Hypothalamus (tissue), 51 donors: ENCODE measurements at regions not wholly inside any gene's neighbourhood (a gene's known extent, or its start where the extent isn't known, plus 50 kb on each side); places are given as distances from the start of the nearest gene placed in this dataset.
"Not testable (repeated sequence)": the region's sequence is repeated elsewhere in the genome, so short reads cannot be mapped to it uniquely, and the experiment has no call there.

Experiments
- DNase-seq, 51 donors: peaks; one replicate each; lab custom pipeline; 2025; lab: John Stamatoyannopoulos, UW

DNA sequence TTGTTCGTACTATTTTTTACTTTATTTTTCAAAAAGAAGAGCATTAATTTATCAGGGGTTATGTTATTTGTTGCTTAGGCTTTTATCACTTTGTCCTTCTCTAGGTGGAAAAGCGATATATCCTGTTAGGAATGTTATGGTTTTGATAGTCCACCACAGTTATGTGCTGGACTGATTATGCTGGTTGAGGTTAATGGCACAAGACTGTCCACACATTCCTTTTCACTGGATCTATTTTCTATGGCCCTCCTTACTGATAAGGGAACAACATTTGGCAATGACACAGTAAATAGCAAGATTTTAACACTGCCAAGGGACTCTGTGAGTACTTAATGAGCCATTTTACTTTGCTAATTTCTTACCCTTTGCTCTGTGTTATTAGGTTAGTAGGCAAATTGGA lies 1212.3 kb downstream of the NXPH1 start:
- no peak for DNase-seq

GRCh38 chr7:9657257-9657656 lies 1223.8 kb downstream of the NXPH1 start:
- no peak for DNase-seq

GRCh38 chr7:9671979-9672917 lies 1238.8 kb downstream of the NXPH1 start:
- no peak for DNase-seq

DNA sequence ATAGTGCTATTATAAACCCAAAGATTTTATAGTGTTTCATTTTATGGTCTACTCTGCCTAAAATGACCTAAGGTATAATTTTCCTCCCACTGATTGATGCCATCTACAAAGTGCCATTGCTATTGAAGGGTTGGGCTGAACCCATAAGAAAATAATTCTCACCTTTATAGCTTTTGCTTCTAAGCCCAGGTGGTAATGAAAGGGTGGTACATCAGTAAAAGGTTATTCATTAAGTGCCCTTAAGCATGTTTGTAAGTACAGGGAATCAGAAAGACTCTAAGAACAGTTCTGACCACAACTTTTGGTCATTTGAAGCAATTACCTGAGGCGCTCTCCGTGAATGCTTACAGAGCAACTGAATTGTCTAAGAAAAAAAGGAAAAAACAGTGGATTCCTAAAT lies 1247.3 kb downstream of the NXPH1 start:
- no peak for DNase-seq

- DNase-seq: no peak
These were observed 1247.9 kb downstream of the NXPH1 start for GRCh38 chr7:9681284-9681683.

- DNase-seq: no peak
These were observed 1257.9 kb downstream of the NXPH1 start for GRCh38 chr7:9691286-9691685.

- no peak for DNase-seq
These were observed 1265.0 kb downstream of the NXPH1 start for GRCh38 chr7:9698375-9698774.

DNA sequence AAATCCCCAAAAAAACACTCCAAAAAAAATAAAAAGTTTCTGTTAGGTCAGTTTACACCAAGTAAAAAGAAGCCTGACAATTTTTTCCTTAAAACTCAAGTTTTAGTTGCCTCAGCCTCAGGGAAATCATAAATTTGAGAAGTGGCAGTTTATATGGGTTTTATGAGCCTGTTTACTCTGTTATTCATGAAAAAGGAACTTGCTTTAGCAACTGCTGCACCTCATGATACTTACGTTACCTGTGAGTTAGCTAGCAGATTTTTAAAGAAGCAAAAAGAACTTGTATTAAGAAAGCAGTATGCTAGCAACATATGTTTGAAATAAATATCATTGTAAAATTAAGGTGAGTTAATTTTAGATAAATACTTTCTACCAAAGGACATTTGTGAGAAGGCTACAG lies 1264.5 kb upstream of the PHF14 start:
- DNase-seq: no peak

DNA sequence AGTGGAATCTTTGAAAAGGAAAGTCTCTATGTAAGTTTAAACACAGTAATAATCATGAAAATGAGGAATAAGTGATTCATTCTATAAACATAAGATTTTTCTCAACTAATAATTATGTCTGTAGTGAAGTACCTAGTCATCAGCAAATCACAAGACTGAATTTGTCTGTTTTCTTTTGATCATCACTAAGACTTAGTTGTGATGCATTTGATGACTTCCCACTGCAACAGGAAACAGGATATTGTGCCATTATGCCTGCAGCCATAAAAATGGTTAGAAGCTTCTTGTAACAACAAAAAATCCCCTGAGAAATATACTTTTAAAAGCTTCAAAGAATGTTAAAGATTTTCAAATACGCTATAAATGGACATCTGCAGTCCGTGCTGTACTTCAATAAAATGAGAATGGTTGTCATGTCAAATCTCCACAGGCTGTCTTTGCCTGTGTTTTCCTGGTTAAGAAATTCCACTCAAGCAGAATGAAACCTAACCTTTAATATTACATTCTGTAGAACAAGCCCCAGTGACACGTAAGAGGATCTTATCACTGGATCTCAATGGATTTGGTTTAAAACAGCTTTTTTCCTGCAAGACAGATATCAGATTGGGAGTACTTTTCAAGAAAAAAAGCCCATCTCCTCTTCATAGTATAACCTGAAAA lies 1262.3 kb upstream of the PHF14 start:
- DNase-seq: no peak

- DNase-seq: peak in 1 of 51 donors; percentile 5
These were observed 1255.5 kb upstream of the PHF14 start for GRCh38 chr7:9718071-9718661.

- no peak for DNase-seq
These were observed 1254.4 kb upstream of the PHF14 start for GRCh38 chr7:9719303-9719702.

DNA sequence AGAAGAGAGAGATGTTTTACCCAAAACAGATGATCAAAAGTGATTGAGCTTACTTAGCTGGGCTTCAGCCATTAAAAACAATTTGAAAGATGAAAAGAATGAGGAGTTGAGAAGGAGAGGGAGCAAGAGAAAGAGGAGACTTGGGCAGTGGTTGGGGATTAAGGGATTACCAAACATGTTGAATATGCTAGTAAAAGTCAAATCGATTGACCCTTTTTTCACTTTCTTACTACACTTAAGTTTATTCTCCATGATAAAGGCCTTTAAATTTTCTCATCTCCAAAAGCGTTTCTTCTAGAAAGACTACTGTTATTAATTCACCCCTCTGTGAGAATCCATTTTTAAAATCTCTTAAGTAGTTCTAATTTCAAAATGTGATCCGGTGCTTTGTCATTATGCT lies 1254.0 kb upstream of the PHF14 start:
- no peak for DNase-seq

GRCh38 chr7:9725940-9726663 lies 1247.6 kb upstream of the PHF14 start:
- not testable (repeated sequence) for DNase-seq

GRCh38 chr7:9726811-9727210 lies 1246.9 kb upstream of the PHF14 start:
- not testable (repeated sequence) for DNase-seq

DNA sequence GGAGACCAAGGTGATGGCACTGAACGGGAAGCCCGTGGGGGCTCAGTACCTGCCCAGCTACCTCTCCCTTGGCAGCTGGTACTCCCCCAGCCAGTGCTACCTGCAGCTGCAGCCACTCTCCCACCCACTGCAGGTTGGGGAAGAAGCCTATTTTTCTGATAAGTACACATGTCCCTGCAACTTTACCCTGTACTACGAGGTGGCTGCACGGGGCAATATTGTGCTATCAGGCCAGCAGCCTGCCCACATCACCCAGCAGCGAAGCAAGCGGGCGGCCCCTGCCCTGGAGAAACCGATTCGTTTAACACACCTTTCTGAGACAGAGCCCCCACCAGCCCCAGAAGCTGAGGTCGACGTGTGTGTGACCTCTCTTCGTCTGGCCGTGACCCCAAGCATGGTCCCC lies 1246.2 kb upstream of the PHF14 start:
- not testable (repeated sequence) for DNase-seq

- DNase-seq: not testable (repeated sequence)
These were observed 1245.5 kb upstream of the PHF14 start for GRCh38 chr7:9728014-9728657.

DNA sequence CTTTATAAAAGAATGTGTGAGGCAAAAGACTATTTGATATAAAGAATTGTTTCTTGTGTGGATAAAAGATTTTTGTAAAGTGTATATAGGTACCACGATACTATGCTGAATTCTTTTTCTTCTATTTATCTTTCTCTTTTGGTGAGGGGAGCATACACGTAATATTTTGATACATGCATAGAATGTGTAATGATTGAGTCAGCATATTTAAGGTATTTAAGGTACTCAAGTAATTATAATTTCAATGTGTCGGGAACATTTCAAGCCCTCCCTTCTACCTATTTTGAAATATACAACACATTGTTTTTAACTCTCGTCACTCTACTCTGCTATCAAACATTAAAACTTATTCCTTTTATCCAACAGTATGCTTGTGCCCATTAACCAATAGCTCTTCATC lies 1221.6 kb upstream of the PHF14 start:
- DNase-seq: no peak

DNA sequence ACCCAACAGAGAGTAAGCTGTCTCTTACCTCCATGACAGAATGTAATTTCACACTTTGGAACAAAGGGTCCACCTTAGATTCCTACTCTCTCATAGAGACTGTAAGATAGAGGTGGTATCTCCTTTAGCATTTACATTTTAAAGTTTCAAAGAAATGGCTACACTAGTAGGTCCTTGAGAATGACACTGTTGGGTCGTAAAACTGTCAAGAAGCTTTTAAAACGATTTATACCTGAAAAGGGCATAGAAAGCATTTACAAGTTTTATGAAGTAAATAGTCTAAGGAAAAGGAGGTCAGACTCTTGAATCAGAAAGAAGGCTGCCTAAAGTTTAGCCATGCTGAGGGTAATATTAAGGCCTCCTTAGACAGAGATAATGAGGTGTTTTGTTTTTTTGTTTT lies 1212.4 kb upstream of the PHF14 start:
- DNase-seq: no peak

DNA sequence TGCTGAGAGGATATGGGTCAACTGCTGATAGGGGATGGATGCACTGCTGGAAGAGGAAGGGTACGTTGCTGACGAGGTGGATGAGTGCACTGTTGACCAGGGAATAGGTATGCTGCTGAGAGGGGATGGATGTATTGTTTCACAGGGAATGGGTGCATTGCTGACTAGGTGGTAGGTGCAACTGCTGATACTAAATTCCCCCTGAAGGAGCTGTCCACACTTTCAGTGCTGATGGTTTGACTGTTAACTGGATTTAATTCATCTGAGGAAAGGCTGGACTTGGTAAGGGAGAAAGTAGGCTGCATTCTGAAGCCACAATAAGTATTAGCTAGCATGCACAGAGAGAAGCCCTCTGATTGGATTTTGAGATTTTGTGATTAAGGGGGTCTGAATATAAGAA lies 1196.8 kb upstream of the PHF14 start:
- no peak for DNase-seq

DNA sequence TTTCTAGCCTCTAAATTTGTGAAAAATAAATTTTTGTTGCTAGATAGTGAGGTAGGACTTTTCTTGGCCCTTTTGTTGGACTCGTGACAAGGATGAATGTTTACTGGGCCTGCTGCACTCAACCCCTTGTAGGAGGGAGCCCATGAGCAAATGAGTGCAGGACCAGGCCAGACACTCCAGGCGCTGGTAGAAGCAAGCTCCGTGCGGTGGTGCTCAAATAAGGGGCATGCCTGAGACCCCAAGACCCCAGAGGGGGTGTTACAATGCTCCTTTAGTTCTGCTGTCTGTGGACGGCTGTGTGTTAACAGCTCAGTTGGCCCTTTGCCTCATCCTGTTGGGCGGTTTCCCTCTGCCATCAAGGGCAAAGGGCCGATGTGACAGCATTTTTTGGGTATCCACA lies 1195.3 kb upstream of the PHF14 start:
- DNase-seq: no peak

DNA sequence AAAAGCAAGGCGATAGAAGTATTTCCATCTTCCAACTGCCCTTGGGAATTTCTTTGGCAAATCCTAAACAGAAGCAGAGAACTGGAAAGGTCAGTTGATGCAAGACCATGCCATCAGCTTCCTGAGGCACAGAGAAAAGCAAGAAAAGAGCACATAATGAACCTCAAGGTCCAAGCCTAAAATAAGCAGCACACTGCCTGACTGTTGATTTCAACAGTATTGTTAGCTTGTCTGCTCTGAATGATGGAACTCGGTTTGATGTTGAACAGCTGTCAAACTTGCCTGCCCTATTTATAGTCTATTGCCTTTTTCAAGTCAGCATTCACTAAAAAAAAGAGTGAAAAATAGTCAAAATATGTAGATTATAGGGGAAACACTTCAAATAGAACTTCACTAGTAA lies 1192.0 kb upstream of the PHF14 start:
- DNase-seq: no peak
